ENCODE measurements at regions not wholly inside any gene's neighbourhood (a gene's known extent, or its start where the extent isn't known, plus 50 kb on each side); places are given as distances from the start of the nearest gene placed in this dataset.

DNA sequence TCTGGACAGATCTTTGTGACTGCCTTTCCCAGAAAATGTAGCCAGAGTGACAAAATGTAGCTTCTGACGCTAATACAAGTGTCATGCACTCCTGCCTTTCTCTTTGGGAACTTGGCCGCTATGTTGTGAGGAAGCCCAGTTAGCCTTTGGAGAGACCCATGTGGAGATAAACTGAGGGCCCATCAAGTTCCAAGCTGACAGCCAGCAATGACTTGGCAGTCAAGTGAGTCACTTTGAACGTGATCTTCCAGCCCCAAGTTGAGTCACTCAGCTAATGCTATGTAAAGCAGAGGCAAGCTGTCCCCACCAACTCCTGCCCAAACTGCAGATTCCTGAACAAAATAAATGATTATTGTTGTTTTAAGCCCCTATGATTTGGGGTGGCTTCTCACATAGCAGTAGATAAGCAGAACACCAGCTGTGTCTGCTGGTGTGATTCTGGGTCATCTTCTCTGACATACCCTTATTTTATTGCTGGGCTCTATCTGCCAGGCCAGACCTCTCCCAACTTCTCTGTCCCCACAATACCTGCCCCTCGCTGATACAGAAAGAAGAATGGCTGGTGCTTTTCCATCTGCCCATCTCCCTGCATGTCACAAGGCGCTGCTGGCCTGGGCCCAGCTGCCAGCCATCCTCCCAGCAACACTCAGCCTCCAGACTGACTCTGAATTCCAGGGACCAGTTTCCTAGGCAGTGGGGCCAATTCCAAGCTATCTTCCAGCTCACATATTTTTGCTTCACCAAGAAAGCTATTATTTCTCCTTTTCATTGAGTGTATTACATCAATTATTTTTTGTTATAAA lies 274.8 kb downstream of the LRFN2 start:
- DNase-seq (ENCODE audit: low read depth in 2 of 2) = no peak

DNA sequence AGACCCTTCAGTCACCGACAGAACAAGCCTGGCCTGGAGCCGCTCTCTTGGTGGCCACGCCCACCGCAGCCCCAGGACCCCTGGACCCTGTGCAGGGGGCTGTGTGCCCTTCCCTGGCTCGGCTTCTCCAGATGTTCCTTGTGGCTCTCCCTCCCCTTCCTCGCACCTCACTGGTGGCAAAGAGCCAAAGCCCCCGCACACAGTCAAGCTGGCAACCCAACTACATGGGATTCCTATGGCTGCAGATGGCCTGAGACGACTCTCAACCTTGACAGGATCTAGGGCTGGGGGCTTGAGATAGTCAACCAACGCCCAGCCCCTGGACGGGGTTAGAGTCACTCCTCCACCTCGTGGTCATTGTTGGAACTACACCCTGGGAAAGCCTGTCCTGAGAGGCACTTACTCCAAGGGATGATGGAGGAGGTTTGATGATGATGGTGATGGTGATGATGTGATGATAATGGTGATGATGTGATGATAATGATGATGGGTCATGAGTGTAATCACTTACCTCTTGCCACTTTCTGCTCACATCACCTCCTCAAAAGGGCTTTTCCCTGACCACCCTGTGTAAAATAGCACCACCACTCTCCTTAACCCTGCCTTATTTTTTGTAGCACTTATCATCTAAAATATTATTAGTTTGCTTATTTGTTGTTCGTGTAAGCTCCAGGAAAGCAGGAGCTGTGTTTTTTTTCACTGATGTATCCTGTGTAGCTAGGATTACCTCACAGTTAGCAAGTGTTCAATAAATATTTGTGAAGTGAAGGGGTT lies 278.4 kb downstream of the LRFN2 start:
- DNase-seq (ENCODE audit: low read depth in 2 of 2) = peak; percentile 19 to 23

DNA sequence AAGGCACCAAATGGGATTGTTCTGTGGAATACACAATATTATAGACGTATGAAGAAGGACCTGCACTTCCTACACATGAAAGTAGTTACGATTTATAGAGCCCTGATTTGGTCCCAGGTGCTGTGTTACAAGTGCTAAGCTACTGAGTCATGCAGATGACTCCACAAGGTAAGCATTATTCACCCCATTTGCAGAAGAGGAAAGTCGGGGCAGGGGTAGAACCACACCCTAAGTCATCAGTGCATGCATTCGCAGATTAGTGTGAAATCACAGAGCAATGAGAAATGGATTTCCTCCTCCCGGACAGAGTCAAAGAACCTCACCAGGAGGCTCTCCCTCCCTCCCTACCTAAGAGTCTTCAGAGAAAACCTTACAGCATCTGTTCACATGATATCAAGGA lies 279.5 kb downstream of the LRFN2 start:
- no peak for DNase-seq (ENCODE audit: low read depth in 2 of 2)

DNA sequence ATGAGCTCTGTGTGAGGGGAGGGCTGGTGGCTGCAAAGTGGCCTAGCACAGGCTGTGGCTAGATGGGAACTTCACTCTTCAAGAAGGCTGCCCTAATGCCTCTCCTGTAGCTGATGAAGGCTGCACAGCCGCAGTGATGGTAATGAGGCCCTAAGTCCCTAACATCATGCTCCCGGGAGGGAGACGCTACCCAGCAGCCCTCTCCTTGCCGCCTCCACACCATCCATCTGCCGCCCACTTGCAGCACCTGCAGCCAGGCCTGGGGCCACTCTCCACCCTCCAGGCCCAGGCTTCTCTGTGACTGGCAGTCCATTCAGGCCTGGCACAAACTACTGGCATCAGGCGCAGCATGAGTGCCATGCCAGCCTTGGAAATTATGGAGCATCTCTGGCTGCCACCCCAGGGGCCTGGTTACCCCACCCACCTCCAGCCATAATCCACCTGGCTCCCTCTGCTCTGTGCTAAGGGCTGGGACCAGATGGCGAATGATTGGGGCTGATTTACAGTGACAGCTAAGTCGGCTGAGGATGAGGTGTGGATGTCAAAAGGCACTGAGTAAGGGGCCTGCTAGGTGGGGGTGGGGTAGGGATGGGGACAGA lies 284.2 kb downstream of the LRFN2 start:
- DNase-seq (ENCODE audit: low read depth in 2 of 2) = no peak

DNA sequence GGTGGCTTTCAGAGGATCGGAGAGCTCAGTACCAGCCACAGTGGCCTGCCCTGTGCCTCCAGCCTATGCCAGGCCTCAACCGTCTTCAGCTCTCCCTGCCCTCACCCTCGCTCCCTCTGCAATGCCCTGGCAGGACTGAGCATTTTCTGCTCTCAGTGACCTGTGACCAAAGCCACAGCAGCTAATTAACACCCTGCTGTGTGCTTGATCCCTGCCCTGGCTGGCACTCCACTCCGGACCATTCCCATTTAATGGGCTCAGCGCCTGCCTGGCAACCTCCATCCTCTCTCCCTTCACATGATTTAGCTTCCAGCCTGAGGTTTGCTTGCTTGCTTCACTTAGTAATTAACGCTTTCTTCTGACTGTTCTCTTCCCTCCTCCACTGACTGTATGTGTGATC lies 287.5 kb downstream of the LRFN2 start:
- DNase-seq (ENCODE audit: low read depth in 2 of 2) = no peak

DNA sequence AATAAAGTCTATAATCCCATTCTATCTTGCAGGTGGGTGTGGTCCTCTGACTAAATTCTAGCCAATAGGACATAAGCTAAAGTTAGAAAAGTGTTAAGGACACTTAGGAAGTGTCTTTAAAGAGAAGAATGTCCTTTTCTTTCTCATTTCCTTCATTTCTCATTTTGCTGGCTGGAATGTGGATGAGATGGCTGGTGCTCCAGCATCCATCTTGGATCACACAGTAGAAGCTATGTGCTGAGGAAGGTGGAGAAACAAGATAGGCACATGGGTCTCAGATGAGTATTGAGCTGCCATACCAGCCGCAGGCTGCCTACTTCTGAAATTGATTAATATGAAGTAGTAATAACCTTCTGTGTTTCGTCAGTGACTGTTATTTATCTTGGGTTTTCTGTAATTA lies 289.0 kb downstream of the LRFN2 start:
- no peak for DNase-seq (ENCODE audit: low read depth in 2 of 2)

DNA sequence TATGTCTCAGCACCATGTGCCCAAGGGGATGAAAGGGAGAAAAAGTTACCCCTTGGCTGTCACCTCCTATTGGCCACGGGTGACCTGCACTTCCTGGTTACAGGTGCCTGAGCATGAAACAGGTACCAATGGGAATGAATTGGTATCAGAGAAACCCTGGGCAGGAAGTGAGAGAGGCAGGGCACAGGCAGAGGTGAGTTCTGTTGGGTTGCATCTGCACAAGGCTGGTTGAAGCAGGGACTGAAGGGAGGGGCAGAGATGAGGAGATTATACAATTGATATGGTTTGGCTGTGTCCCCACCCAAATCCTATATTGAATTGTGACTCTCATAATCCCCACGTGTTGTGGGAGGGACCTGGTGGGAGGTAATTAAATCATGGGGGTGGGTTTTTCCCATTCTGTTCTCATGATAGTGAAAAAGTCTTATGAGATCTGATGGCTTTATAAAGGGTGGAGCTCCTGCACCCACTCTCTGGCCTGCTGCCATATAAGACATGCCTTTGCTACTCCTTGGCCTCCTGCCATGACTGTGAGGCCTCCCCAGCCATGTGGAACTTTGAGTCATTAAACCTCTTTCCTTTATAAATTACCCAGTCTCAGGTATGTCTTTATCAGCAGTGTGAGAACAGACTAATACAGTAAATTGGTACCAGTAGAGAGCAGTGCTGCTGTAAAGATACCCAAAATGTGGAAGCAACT lies 291.8 kb downstream of the LRFN2 start:
- no peak for DNase-seq (ENCODE audit: low read depth in 2 of 2)

DNA sequence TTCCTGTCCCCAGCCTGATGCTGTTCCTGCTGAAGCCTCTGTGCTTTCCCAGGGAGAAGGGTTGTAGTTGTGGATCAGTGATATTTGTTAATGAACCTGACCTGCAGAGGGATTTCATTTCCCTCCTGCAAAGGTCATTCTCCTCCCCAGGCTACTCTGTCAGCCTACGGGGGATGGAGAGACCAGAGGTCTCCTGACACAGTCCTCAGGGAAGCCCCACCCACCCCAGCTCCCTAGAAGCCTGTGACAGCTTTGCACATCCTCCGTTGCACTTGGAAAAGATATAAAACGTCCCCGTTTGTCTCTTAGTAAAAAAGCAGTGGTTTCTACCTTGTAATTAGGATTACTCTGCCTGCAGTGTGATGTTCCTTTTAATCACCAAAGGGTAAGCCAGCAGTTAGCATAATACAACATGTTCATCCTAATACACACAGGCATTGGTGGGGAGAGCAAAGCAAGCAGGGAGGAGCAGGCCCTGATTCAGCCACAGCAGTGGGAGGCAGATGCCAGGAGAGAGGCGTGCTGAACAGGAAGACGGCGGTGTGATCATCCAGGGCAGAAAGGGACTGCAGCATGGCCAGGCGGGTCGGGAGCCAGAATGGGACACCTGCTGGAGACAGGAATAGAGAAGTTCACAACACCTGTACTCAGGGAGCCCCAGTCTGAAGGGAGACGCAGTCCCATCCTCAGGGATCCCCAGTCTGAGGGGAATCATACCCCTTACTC lies 293.5 kb downstream of the LRFN2 start:
- no peak for DNase-seq (ENCODE audit: low read depth in 2 of 2)

DNA sequence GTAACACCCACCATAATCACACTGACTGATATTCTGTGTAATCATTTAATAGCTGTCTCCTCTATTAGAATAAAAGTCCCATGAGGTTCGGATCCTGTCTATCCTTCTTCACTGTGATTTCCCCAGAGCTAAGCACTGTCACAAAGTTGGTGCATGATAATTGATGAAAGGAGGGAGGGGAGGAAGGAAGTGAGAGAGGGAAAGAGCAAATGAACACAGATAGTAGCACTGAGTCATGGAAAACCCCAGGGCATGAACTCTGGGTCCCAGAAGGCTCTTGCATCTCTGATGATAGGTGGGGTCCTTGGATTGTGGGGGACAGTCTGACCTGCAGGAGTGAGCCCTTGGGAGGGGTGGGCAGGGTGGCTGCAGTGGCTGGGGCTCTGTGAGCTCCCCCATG lies 294.1 kb downstream of the LRFN2 start:
- DNase-seq (ENCODE audit: low read depth in 2 of 2) = no peak

DNA sequence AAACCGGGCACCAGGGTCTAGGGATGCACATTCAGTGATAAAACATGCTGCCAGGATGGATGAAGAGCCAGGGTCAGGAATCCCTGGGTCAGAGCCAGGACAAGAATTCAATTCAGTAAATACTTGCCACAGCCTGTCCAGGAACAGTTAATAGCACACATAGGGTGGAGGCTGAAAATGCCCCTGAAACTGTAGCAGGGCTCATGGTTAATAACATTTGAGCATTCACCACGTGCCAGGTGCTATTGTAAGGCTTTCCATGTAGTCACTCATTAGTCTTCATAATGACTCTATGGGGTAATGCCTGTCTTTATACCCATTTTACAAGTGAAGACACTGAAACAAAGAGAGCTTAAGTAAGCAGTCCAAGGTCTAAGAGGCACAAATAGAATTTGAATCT lies 296.3 kb downstream of the LRFN2 start:
- no peak for DNase-seq (ENCODE audit: low read depth in 2 of 2)

DNA sequence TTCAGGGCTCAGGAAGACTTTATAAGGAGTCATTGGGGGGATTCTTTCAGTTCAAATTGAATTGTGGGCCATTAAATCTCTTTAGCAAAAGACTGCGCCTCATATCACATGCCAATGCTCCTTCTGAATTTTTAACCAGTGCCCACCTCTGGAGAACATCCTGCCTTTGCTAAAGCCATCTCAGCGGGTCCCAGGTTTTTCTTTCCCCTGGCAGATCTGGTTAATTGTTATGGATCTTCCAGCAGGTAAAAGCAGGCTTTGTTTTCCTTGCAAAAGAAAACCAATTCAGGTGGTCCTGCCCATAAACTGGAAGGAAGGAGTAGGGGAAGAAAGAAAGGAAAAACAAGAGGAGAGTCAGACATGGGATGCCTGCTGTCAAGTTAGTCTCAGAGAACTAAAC lies 298.2 kb downstream of the LRFN2 start:
- DNase-seq (ENCODE audit: low read depth in 2 of 2) = no peak

DNA sequence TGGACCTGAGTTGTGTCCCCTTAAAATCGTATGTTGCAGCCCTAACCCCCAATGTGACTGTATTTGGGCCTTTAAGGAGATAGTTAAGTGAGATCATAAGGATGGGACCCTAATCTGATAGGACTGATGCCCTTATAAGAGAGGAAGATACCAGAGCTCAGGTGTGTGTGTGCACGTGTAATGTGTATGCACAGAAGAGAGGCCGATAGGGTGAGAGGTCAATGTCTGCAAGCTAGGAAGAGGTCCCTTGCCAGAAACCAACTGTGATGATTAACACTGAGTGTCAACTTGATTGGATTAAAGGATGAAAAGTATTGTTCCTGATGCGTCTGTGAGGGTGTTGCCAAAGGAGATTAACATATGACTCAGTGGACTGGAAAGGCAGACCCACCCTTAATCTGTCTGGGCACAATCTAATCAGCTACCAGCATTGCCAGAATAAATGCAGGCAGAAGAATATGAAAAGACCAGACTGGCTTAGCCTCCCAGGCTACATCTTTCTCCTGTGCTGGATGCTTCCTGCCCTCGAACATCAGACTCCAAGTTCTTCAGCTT lies 299.8 kb downstream of the LRFN2 start:
- no peak for DNase-seq (ENCODE audit: low read depth in 2 of 2)

DNA sequence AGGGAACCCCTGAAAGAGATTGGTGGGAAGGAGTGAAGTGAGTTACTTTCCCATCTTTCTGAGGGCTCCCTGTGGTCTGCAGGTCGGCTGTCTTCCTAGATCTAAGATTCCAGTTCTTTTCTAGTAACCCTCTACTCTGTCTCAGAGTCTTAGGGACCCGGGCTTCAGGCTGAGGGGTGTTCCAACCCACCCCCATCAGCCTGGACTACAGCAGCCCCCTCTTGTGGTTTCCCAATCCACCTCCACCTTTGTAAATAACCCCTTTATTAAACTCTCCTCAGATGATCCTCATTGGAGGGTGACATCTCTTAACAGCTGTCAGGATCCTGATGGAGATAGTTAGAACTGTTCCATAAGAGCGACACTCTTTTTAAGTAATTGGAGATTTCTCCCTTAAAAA lies 300.4 kb downstream of the LRFN2 start:
- DNase-seq (ENCODE audit: low read depth in 2 of 2) = no peak

DNA sequence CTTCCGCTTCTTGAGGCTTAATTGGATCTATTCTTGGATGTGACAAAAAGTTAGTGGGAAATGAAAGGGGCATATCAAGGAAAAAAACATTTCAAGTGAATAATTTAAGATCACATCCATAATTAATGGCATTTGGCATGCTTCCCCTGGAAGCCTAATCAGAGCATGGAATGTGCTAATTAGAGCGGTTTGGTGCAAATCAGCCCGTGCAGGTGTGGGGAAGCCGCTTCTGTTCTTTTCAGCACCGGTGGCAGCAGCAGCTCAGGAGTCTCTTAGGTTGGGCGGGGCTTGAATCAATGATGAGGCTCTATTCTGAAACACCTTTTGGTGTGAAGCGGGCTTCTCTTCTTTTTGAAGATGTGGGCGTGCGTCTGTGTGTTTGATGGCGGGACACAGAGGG lies 301.2 kb downstream of the LRFN2 start:
- DNase-seq (ENCODE audit: low read depth in 2 of 2) = no peak

DNA sequence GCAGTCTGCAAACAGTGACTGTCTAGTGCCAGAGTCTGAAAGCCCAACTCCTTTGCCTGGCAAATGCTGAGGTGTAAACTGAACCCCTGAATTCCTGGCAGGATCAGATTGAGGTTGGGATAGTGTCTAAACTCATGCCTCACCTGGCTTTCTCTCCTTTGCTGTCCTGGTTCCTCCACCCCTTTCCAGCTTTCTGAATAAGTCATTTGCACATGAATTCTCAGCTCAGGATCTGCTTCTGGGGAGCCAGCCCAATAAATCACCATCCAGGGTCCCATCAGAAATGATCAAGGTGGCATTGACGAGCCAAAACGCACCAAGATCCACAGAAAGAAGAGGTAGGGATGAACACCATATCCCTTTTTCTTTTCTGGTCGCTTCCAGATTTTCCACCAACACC lies 301.6 kb downstream of the LRFN2 start:
- no peak for DNase-seq (ENCODE audit: low read depth in 2 of 2)

DNA sequence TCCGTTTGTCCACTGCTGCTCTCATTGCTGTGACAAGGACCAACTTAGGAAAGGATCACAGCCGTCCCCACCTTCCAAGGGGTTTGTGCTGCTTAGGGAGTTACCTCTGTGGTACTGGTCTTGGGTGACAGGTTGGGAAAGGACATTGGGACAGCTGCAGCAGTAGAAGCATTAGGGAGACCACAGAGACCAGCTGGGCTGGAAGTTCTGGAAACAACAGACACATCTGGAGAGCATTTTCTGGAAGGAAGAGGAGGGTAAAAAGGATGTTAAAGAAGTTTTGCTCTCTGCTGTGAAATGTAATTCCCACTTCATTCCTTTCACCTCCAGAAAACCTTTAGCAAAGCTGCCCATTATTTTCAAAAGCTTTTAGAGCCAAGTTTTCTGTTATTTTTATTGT lies 304.2 kb downstream of the LRFN2 start:
- DNase-seq (ENCODE audit: low read depth in 2 of 2) = no peak

DNA sequence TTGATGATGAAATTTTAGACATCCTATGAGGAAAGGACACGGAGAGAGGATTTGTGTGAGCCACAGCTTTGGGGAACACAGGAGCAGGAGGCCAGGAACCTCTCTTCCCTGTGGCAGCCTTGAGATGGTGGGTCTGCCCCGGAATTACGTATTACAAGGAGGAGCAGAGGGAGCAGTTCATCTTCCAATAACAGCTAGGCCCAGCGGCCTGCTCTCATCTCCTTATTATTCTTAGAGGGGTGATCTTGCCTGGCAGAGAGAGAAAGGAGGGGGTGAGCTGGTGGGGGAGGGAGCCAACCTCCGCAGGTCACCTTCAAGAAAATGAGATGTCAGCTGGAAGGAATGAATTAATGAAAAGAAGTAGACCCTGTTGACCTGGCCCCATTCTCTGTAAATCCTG lies 305.8 kb downstream of the LRFN2 start:
- no peak for DNase-seq (ENCODE audit: low read depth in 2 of 2)

DNA sequence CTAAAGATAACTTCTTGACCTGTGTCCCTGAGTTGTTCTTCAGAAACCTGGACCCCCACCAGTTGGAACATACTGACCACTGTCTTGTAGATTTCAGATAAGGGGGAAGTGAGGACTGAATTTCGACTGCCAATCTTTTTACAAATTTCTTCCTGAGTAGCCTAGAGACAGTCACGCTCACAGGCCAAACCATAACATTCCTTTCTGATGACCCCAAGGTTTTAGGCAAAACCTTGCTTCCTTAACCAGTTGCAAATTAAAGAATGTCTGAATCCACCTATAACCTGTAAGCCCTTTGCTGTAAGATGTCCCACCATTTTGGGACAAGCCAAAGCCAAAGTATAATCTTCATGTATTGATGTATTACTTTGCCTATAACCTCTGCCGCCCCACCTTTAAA lies 306.9 kb downstream of the LRFN2 start:
- no peak for DNase-seq (ENCODE audit: low read depth in 2 of 2)

DNA sequence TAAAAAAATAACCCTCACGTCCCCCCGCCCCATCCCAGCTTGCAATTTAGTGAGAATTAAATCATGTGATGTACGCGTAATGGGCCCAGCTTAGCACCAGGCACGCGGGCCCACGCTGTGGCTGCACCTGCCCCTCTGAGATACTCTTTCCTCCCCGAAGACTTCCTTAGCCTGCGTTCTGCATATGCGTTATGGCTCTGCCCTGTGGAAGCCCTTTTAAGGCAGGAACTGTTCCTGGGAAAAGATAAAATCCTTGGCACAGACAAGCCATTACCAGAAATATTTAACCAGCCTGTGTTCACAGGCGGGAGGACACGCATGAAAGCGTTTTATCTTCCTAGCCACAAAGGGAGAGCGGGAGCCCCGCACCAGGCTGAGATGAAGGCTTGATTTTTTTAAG lies 311.0 kb downstream of the LRFN2 start:
- DNase-seq (ENCODE audit: low read depth in 2 of 2) = no peak

DNA sequence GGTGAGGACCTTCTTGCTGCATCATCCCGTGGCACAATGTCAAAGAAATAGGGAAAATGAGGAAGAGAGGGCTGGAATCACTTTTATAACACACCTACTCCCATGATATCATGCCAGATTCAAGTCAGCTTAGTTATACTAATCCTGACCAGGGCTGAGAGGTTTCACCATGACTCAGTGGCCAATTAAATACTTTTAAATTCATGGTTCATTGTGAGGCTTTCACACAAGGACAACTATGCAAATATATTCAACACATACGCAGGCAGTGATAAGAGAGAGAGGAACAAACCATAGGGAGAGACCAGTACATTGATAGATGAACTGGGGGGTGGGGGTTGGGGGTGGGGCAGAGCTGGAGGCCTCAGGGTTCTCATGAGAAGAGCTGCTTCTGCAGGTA lies 313.1 kb downstream of the LRFN2 start:
- DNase-seq (ENCODE audit: low read depth in 2 of 2) = no peak

DNA sequence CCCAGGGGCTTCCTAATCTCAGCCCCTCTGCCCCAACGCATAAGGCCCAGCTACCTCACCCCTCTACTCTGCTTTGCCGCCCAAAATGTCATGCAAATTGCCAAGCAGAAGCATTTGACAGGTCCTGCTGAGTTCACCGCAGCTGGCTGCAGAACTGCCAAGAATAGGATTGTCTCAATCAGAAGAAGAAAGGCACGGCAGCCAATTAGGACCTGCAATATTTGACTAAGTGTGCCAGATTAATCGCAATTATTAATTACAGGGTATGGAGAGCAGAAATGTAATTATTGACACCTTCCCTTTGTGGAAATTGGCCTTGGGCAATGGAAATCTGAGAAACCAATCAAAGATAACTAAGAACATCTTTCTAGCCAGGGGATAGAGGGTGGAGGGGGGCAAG lies 318.6 kb downstream of the LRFN2 start:
- DNase-seq (ENCODE audit: low read depth in 2 of 2) = no peak
